HG03103 (cell line): ENCODE measurements at regions not wholly inside any gene's neighbourhood (a gene's known extent, or its start where the extent isn't known, plus 50 kb on each side); places are given as distances from the start of the nearest gene placed in this dataset.

Experiments
- ATAC-seq: cut with Tn5 transposase; IDR thresholded peaks from one replicate; pipeline ENCODE4 v1.9.1; 2021; ENCODE audit warnings: low read depth; ENCODE audit not compliant: unreplicated experiment

DNA sequence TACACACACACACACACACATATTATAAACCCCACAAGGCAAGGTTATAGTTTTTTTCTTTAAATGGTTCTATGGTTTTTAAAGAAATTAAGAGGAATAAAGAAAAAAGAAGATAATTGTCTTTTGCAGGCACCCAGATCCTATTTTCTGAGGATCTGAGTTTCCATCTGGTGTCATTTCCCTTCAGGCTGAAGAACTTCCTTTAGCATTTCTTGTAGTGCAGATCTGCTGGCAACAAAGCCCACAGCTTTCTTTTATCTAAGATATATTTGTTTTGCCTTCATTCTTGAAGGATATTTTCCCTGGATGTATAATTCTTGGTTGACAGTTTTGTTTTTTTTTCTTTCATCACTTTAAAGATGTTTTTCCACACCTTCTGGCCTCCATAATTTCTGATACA, 57.6 kb upstream of the PMEPA1 start:
- no peak for ATAC-seq

DNA sequence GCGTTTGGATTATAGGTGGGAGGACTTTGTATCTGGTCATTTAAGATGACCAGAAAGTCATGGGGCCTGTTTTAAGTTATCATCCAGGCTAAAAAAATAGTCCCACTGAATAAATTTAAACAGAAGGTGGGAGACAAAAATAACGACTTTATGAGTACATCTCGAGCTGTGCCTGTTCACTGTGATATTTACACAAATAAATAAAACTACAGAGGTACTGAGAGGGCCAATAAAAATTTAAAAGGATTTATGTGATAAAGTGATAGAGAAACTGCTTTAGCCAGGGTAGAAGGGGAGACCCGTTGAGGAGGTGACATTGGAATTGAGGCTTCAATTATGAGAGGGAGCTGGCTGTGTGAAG, 53.4 kb upstream of the PMEPA1 start:
- no peak for ATAC-seq

DNA sequence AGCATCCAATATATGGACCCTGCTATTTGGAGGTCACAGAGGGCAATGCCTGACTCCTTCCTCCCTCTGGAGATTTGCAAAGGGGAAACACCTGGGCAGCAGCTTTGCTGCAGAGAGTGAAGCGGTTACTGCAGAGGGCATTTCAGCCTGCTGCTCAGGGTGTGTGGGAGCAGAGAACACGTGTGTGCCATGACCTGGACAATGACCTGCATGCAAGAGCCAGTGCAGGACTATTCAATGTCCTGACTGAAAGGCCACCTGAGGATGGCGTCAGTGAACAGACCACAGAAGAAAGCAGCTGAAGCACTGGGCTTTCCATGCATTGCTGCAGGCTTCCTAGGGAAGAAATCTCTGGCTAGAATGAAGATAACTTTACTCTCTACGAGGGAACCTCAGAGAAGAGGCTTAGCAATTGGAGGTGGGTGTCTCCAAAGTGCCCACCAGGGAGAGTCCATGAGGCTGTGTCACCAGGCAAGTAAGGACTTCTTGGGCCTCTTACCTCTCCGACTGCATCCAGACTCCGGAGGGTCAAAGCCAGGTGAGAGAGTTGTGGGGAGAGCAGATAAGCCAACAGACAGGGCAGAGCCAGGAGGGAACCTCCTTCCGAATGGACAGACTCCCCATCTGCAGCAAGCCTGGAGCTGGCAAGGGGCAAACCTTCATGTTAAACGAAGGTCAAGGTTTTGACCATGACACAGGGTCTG, 52.9 kb upstream of the PMEPA1 start:
- no peak for ATAC-seq

DNA sequence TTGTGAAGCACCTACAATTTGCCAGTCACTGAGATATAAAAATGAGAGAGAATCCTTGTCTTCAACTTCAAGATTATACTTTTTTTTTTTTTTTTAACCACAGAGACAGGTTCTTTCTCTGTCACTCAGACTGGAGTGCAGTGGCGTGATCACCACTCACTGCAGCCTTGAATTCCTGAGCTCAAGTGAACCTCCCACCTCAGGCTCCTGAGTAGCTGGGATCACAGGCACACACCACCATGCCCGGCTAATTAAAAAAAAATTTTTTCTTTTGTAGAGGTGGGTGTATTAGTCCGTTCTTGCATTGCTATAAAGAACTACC, 51.6 kb upstream of the PMEPA1 start:
- ATAC-seq, result no peak

DNA sequence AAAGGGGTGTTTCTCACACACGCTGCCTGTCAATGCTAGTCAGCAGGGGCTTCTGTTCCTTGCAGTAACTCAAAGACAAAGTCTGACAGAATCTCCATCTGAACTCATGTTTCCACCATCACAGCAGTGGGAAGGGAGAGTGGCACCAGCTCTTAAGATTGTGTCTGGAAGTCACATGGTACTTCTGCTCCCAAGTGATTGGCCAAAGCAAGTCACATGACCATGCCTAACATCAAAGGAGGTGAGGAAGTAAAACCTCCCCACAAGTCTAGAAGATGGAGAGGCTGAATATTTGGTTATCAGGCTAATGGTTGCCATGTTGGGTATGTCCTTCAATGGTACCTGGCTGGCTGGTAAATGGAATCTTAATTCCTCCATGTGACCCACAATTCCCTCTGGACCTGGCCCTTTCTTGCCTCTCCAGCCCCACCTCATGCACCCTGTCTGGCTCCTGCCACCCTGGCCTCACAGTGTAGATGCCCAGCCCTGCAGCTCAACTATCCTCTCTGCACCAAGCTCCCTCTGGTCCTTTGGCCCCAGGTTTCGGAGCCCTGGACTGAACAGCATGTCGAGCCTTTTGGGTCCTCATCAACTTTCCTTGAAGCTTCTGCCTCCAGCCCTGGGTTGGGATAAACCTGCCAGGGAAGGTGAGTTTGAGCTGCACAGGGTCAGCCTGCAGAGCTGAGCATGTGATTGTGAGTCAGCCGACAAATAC, 51.0 kb upstream of the PMEPA1 start:
- ATAC-seq, result no peak

DNA sequence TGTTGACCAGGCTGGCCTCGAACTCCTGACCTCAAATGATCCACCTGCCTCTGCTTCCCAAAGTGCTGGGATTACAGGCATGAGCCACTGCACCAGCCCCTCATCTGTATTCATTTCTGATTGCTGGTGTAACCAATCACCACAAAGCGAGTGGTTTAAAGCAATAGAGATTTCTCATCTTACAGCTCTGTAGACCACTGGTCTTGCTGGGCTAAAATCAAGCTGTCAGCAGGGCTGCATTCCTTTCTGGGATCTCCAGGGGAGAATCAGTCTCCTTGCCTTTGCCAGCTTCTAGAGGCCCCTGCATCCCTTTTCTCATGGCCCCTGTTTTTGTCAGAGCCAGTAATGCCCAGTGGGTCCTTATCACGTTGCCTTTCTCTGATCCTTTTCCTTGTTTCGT, 49.9 kb upstream of the PMEPA1 start:
- ATAC-seq, result no peak
